Mesothelial cell of epicardium (in vitro differentiated cells): ENCODE measurements at regions not wholly inside any gene's neighbourhood (a gene's known extent, or its start where the extent isn't known, plus 50 kb on each side); places are given as distances from the start of the nearest gene placed in this dataset.

Experiments used
- DNase-seq, 2 experiments: peaks; one replicate each; pipeline ENCODE4 v3.0.0; 2021; ENCODE audit warnings: low spot score in 2 of 2; ENCODE audit not compliant: unreplicated experiment in 2 of 2
- H3K27ac Mint-ChIP-seq: 2 replicates; pipeline ENCODE4 v1.8.0; 2021; ENCODE audit warnings: mixed read lengths
- H3K27me3 Mint-ChIP-seq: 2 replicates; pipeline ENCODE4 v1.8.0; 2021; ENCODE audit warnings: low read depth, mixed read lengths
- H3K36me3 Mint-ChIP-seq: 2 replicates; pipeline ENCODE4 v1.8.0; 2021; ENCODE audit warnings: mixed read lengths
- H3K4me1 Mint-ChIP-seq: 2 replicates; pipeline ENCODE4 v1.8.0; 2021; ENCODE audit warnings: mixed read lengths
- H3K4me3 Mint-ChIP-seq: 2 replicates; pipeline ENCODE4 v1.8.0; 2021; ENCODE audit warnings: mild to moderate bottlenecking, moderate library complexity, mixed read lengths
- H3K9me3 Mint-ChIP-seq: 2 replicates; pipeline ENCODE4 v1.8.0; 2021; ENCODE audit warnings: mixed read lengths
- TF ChIP-seq, protein P1 (sequence below): fragments of 200-600 bp; sonication (generic); IDR thresholded peaks from one replicate; pipeline ENCODE4 v1.5.0; 2021; ENCODE audit warnings: antibody characterized with exemption; ENCODE audit not compliant: unreplicated experiment

DNA sequence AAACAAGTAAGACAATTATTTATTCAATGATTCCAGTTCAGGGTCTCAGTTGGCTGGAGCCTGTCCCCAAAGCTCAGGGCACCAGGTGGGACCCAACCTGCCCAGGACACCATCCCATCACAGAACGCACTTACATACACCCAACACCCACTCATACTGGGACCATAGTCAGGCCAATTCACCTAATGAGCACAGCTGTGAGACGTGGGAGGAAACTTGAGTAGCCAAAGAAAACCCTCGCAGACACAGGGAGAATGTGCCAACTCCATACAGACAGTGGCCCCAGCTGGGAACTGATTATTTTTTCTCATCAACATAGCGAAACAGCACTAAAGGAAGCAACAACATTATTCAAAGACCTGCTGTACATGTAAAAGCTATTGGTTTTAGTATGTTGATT is 58.6 kb upstream of the DOK5 start:
- TF ChIP-seq, protein P1, sequence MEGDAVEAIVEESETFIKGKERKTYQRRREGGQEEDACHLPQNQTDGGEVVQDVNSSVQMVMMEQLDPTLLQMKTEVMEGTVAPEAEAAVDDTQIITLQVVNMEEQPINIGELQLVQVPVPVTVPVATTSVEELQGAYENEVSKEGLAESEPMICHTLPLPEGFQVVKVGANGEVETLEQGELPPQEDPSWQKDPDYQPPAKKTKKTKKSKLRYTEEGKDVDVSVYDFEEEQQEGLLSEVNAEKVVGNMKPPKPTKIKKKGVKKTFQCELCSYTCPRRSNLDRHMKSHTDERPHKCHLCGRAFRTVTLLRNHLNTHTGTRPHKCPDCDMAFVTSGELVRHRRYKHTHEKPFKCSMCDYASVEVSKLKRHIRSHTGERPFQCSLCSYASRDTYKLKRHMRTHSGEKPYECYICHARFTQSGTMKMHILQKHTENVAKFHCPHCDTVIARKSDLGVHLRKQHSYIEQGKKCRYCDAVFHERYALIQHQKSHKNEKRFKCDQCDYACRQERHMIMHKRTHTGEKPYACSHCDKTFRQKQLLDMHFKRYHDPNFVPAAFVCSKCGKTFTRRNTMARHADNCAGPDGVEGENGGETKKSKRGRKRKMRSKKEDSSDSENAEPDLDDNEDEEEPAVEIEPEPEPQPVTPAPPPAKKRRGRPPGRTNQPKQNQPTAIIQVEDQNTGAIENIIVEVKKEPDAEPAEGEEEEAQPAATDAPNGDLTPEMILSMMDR, result no peak
- H3K36me3 Mint-ChIP-seq, result no peaks in the 10 kb centered on the region
- no peak overlapping the region for H3K27ac Mint-ChIP-seq

DNA sequence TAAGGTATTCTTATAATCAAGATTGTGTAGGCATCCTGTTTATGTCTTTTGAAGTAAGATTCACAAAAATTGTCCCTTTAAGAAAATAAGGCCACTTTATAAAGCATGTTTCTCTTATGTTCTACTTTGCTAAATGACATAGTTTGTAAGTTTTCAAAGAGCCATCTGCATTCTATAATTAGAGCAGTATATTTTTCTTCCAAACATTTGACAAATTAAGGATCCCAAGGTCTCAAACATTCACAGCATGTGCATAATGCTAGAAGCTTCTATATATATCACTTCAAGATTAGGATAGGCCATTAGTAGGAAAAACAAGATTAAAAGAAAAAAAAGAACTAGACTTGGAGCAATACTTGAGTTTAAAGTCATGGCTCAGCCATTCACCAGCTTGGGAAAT is 55.9 kb upstream of the DOK5 start:
- no peaks in the 10 kb centered on the region for H3K36me3 Mint-ChIP-seq
- TF ChIP-seq, protein P1, result no peak
- H3K4me1 Mint-ChIP-seq, result no peaks in the 10 kb centered on the region
- no peak overlapping the region for H3K4me3 Mint-ChIP-seq
- DNase-seq, result no peak
- H3K9me3 Mint-ChIP-seq, result peaks cover 15% of the 10 kb centered on the region
- H3K27ac Mint-ChIP-seq, result no peak overlapping the region
- H3K27me3 Mint-ChIP-seq, result no peaks in the 10 kb centered on the region

More for the DNA sequence above, 58.6 kb upstream of the DOK5 start:
- H3K4me3 Mint-ChIP-seq, result no peak overlapping the region
- H3K27me3 Mint-ChIP-seq, result no peaks in the 10 kb centered on the region
- no peaks in the 10 kb centered on the region for H3K9me3 Mint-ChIP-seq
- H3K4me1 Mint-ChIP-seq, result no peaks in the 10 kb centered on the region
- DNase-seq, result no peak
